Body of pancreas (tissue), 4 donors: ENCODE measurements at regions not wholly inside any gene's neighbourhood (a gene's known extent, or its start where the extent isn't known, plus 50 kb on each side); places are given as distances from the start of the nearest gene placed in this dataset.

Experiments used
- ATAC-seq: fragments of 150-250 bp; one replicate; pipeline ENCODE4 v1.9.1; 2016
- DNase-seq, 4 donors: peaks; one replicate each; pipeline ENCODE4 v3.0.0-alpha.2; 2019
- H3K27ac ChIP-seq, 4 donors: fragments of 200-600 bp; sonication (generic); 1 replicate in 3 of 4; 2 replicates in 1 of 4; pipeline versions ENCODE4 v1.5.1 to v1.6.1; 2016 to 2019; ENCODE audit warnings: mild to moderate bottlenecking in 1 of 4, mixed read lengths in 1 of 4, moderate library complexity in 1 of 4
- H3K27me3 ChIP-seq, 2 donors: fragments of 200-600 bp; sonication (generic); one replicate each; pipeline ENCODE4 v1.6.0; 2016; ENCODE audit warnings: mild to moderate bottlenecking in 1 of 2
- H3K36me3 ChIP-seq, 2 donors: fragments of 200-600 bp; sonication (generic); replicated peaks in 1 of 2; 2 replicates each; pipeline ENCODE4 v1.5.1; 2016; ENCODE audit warnings: low read depth in 2 of 2; ENCODE audit not compliant: insufficient read depth in 1 of 2
- H3K4me1 ChIP-seq: fragments of 200-600 bp; sonication (generic); one replicate; pipeline ENCODE4 v1.6.0; 2016
- H3K4me3 ChIP-seq, 2 donors: fragments of 200-600 bp; sonication (generic); 1 replicate in 1 of 2; 2 replicates in 1 of 2; pipeline ENCODE4 v1.5.1; 2016 to 2019
- H3K9me3 ChIP-seq, 3 donors: fragments of 200-600 bp; sonication (generic); 1 replicate in 2 of 3; 2 replicates in 1 of 3; pipeline ENCODE4 v1.5.1; 2016
- POLR2A ChIP-seq, 3 donors: fragments of 450-650 bp; IDR thresholded peaks; one replicate each; pipeline ENCODE4 v1.6.1; 2016; ENCODE audit warnings: antibody characterized with exemption in 3 of 3, mild to moderate bottlenecking in 2 of 3
- WGBS, 2 donors: methylation state at CpG; one replicate each; pipeline ENCODE4 v1.1.5; 2017; 5-methylcytosine and 5-hydroxymethylcytosine counted together
- intact Hi-C: fragments of 100-400 bp; cut with DNase I; formaldehyde crosslinking; loops from one replicate; pipeline ENCODE4 v1.15.1; 2023
- TF ChIP-seq, protein P1 (sequence below), 7 experiments: fragments of 450-650 bp in 4 of 7; fragments of 200-600 bp in 3 of 7; sonication (generic) in 3 of 7; IDR thresholded peaks; one replicate each; pipeline ENCODE4 v1.5.1; 2016 to 2019; ENCODE audit warnings: antibody characterized with exemption in 7 of 7

DNA sequence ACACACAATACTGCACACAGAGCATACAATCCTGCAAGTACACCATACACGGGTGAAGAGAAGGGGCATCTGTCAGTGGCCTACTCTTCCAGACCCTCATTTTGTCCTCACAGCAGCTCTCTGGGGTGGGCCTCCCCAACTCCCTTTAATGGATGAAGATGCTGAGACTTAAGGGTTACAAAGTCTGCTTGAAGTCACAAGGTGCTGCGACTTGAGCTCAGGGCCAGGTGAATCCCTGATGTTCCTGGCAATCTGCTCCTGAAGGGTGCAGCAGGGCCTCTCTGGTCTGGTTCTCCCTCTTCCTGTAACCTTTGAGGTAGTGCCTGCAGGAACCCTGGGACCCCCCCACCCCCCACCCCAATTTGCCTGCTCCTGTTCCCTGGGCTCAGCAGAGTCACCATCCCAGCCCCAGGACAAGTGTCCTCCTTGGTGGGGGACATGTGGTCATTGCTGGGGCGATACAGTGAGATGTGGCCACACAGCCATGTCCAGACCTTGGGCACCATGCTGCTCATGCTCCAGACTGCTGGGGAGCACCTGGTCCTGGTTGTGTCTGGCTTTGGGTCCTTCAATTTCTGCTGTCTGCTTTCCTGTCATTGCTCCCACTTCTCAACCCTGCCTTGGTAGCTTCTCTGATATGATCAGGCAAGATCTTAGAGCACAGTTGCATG lies 107.5 kb downstream of the METRNL start:
- Histone ChIP-seq H3K27me3 (no peaks in the 10 kb centered on the region), H3K36me3 (no peaks in the 10 kb centered on the region), H3K9me3 (no peaks in the 10 kb centered on the region), H3K27ac (no peak overlapping the region), H3K4me1 (no peaks in the 10 kb centered on the region), H3K4me3 (no peak overlapping the region)
- no peak for ATAC-seq
- 80 to 93% methylated on average over 2 to 3 of the region's 3 CpGs for WGBS, 2 donors
- DNase-seq, result peak in 3 of 4 donors; percentile 1
- intact Hi-C loops, result no loop called here
- TF ChIP-seq, protein P1, sequence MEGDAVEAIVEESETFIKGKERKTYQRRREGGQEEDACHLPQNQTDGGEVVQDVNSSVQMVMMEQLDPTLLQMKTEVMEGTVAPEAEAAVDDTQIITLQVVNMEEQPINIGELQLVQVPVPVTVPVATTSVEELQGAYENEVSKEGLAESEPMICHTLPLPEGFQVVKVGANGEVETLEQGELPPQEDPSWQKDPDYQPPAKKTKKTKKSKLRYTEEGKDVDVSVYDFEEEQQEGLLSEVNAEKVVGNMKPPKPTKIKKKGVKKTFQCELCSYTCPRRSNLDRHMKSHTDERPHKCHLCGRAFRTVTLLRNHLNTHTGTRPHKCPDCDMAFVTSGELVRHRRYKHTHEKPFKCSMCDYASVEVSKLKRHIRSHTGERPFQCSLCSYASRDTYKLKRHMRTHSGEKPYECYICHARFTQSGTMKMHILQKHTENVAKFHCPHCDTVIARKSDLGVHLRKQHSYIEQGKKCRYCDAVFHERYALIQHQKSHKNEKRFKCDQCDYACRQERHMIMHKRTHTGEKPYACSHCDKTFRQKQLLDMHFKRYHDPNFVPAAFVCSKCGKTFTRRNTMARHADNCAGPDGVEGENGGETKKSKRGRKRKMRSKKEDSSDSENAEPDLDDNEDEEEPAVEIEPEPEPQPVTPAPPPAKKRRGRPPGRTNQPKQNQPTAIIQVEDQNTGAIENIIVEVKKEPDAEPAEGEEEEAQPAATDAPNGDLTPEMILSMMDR (IDR thresholded peaks at IDR 0.05), result no peak
- TF ChIP-seq POLR2A (IDR thresholded peaks at IDR 0.05), result no peak

DNA sequence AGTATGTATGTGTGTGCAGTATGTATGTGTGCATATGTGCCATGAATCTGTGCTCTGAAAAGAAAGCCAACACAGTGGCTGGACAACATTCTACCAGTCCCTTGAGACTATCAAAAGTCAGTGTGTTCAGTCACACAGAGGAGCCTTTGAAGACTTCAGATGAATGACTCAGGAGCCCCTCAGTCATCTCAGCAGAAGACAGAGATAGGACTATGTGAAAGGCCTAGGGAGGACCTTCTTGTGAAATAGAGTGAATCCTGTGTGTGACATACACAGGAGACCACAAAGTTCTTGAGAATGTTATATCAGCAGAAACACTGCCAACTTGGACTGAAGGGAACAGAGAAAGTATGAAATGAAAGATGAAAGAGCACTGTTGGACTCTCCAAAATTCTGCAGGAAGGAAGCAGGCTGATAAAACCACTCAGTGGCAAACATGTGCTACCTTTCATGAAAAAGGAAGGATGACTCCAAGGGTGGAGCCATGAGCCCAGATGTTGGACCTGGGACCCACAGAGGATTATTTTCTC lies 108.4 kb downstream of the METRNL start:
- Histone ChIP-seq H3K27me3 (no peaks in the 10 kb centered on the region), H3K27ac (no peak overlapping the region), H3K36me3 (no peaks in the 10 kb centered on the region), H3K9me3 (no peaks in the 10 kb centered on the region), H3K4me1 (no peaks in the 10 kb centered on the region), H3K4me3 (no peak overlapping the region)
- TF ChIP-seq, protein P1 (IDR thresholded peaks at IDR 0.05), result no peak
- no peak for TF ChIP-seq POLR2A (IDR thresholded peaks at IDR 0.05)
- ATAC-seq (no peak), DNase-seq (no peak)
- intact Hi-C loops, result no loop called here

DNA sequence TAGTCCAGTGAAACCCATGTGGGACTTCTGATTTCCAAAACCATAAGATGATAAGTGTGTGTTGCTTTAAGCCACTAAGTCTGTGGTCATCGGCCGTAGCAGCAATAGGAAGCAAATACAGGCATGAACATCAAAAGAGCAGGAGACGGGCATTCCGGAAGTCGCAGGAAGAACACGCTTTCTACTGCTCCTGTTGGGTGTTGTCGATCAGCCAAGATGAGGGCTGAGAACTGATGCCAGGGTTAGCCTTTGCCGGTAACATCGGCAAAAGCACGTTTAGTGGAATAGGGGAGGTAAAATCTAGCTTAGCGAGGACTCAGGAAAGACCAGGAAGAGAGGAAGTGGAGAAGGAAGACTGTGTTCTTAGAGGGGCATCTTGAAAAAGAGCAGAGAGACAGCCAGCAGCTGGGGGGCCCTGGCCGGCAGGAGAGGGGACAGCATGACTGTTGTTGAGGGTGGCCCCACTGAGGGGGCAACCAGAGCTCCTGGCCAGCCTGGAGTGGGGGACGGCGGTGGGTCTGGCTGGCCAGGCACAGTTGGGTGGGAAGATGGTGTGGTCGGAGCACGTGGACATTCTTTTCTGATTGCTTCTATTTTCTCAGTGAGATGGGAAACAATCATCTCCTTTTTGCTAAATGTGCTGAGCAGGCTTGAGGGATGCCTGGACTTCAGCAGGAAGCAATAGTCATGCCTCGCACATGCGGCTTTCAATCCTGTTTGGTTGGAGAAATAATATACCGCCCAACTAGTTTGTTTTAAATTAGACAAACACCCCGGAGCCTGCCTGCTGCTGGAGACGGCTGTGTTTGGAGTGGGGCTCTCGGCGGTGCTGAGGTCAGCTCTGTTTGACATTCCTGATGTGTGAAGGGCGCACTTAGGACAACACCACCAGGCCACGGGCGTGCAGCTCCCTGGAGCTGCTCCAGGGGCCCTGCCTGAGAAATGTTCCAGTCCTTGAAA lies 109.9 kb downstream of the METRNL start:
- H3K4me1 ChIP-seq, result no peaks in the 10 kb centered on the region
- no peaks in the 10 kb centered on the region for H3K36me3 ChIP-seq
- ATAC-seq, result no peak
- no peaks in the 10 kb centered on the region for H3K27me3 ChIP-seq
- H3K27ac ChIP-seq, result no peak overlapping the region
- TF ChIP-seq, protein P1 (IDR thresholded peaks at IDR 0.05), result no peak
- no peak for TF ChIP-seq POLR2A (IDR thresholded peaks at IDR 0.05)
- H3K4me3 ChIP-seq, result no peak overlapping the region
- 62 to 70% methylated on average over 23 to 26 of the region's 26 CpGs for WGBS, 2 donors
- intact Hi-C loops, result no loop called here
- no peaks in the 10 kb centered on the region for H3K9me3 ChIP-seq
- peak in 3 of 4 donors; percentile 3 to 5 (median 5) for DNase-seq

DNA sequence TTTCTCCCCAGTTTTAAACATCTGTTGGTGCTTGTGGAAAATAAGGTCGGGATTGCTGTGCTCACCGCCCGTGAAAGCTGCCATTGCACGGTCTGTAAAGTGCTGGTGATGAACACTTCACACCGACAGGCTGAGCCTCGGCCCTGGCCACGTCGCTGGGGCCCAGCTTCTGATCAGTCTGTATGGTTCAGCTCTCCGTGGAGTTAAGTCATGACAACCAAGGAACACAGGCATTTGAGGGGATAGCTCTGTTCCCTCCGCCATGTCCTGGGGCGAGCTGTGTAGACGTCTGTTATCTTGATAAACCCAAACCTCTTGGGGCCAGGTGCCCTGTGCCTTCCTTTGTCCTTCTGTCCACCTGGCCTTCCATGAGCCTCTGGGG lies 110.6 kb downstream of the METRNL start:
- Histone ChIP-seq H3K36me3 (no peaks in the 10 kb centered on the region), H3K4me3 (no peak overlapping the region), H3K27me3 (no peaks in the 10 kb centered on the region), H3K9me3 (no peaks in the 10 kb centered on the region), H3K4me1 (no peaks in the 10 kb centered on the region), H3K27ac (no peak overlapping the region)
- peak in 1 of 4 donors; percentile 2 for DNase-seq
- TF ChIP-seq POLR2A (IDR thresholded peaks at IDR 0.05), result no peak
- TF ChIP-seq, protein P1 (IDR thresholded peaks at IDR 0.05), result no peak
- ATAC-seq, result no peak
- intact Hi-C loops, result no loop called here
- WGBS, 2 donors, result 65 to 77% methylated on average over 7 to 12 of the region's 12 CpGs
